CD4-positive, alpha-beta T cell (primary cell): ENCODE measurements at regions not wholly inside any gene's neighbourhood (a gene's known extent, or its start where the extent isn't known, plus 50 kb on each side); places are given as distances from the start of the nearest gene placed in this dataset.

ENCODE experiments used
- ATAC-seq: fragments of 200-7000 bp; cut with Tn5 transposase; one replicate; pipeline ENCODE4 v1.10.0; 2022; ENCODE audit warnings: mild to moderate bottlenecking; ENCODE audit not compliant: poor library complexity
- CTCF ChIA-PET: fragments of 350-600 bp; sonication (Branson Sonifier 250); formaldehyde crosslinking; loops from one replicate; lab custom pipeline; 2021; ENCODE audit warnings: antibody characterized with exemption, inconsistent platforms; lab: Charles Lee
- POLR2A ChIA-PET: fragments of 350-600 bp; sonication (Branson Sonifier 250); formaldehyde crosslinking; loops from one replicate; lab custom pipeline; 2021; ENCODE audit warnings: antibody characterized with exemption, inconsistent platforms; lab: Charles Lee
- DNase-seq, 14 experiments: peaks; one replicate each; pipeline ENCODE4 v3.0.0-alpha.2; 2013 to 2020; ENCODE audit warnings: mixed read lengths in 2 of 14
- H3K27ac ChIP-seq, 2 donors: one replicate each; pipeline versions ENCODE4 v1.5.1 to v1.7.0; 2013; ENCODE audit warnings: low read length in 2 of 2, low read depth in 1 of 2, mild to moderate bottlenecking in 1 of 2
- H3K27me3 ChIP-seq, 2 experiments: 1 replicate in 1 of 2; 2 replicates in 1 of 2; pipeline versions ENCODE4 v1.6.1 to v1.7.0; 2013; ENCODE audit warnings: low read length in 2 of 2, control low read depth in 1 of 2, mild to moderate bottlenecking in 1 of 2, moderate library complexity in 1 of 2; ENCODE audit not compliant: insufficient read depth in 2 of 2, control insufficient read depth in 1 of 2
- H3K36me3 ChIP-seq: one replicate; pipeline ENCODE4 v1.6.1; 2013; ENCODE audit warnings: low read length, control low read depth; ENCODE audit not compliant: insufficient read depth
- H3K4me1 ChIP-seq: one replicate; pipeline ENCODE4 v1.6.1; 2013; ENCODE audit warnings: low read length, control low read depth; ENCODE audit not compliant: insufficient read depth
- H3K4me3 ChIP-seq: one replicate; pipeline ENCODE4 v1.5.1; 2013; ENCODE audit warnings: mild to moderate bottlenecking, low read length, moderate library complexity
- H3K9me3 ChIP-seq, 2 experiments: 1 replicate in 1 of 2; 2 replicates in 1 of 2; pipeline versions ENCODE4 v1.6.1 to v1.7.0; 2013; ENCODE audit warnings: low read length in 2 of 2, mild to moderate bottlenecking in 2 of 2, control low read depth in 1 of 2, moderate library complexity in 1 of 2; ENCODE audit not compliant: control insufficient read depth in 1 of 2, insufficient read depth in 1 of 2
- H3K27ac Mint-ChIP-seq: one replicate; pipeline ENCODE4 v1.8.0; 2020; ENCODE audit warnings: mixed read lengths
- H3K27me3 Mint-ChIP-seq: one replicate; pipeline ENCODE4 v1.8.0; 2021; ENCODE audit warnings: mixed read lengths
- H3K36me3 Mint-ChIP-seq: one replicate; pipeline ENCODE4 v1.8.0; 2021; ENCODE audit warnings: low read depth, mixed read lengths
- H3K4me1 Mint-ChIP-seq: one replicate; pipeline ENCODE4 v1.8.0; 2021; ENCODE audit warnings: low read depth, mixed read lengths
- H3K4me3 Mint-ChIP-seq: one replicate; pipeline ENCODE4 v1.8.0; 2020; ENCODE audit warnings: mild to moderate bottlenecking, mixed read lengths
- H3K9me3 Mint-ChIP-seq: one replicate; pipeline ENCODE4 v1.8.0; 2020; ENCODE audit warnings: mixed read lengths
- CTCF ChIP-seq: fragments of 200-600 bp; IDR thresholded peaks from one replicate; pipeline ENCODE4 v1.8.0; 2022; ENCODE audit warnings: antibody characterized with exemption, mild to moderate bottlenecking
- intact Hi-C, 2 experiments: fragments of 100-400 bp; cut with DNase I in 1 of 2; cut with micrococcal nuclease in 1 of 2; formaldehyde crosslinking; loops; one replicate each; pipeline versions ENCODE4 v1.15.1 to v1.9.0; 2023 to 2025; cut with DNase I, micrococcal nuclease

GRCh38 chr14:45491914-45492313 is 238.9 kb upstream of the MIS18BP1 start:
- Mint-ChIP-seq H3K36me3 (no peaks in the 10 kb centered on the region), H3K4me3 (no peak overlapping the region), H3K27me3 (no peaks in the 10 kb centered on the region), H3K9me3 (peaks cover 19% of the 10 kb centered on the region), H3K27ac (no peak overlapping the region), H3K4me1 (no peaks in the 10 kb centered on the region)
- no peak for ATAC-seq
- Histone ChIP-seq H3K9me3 (peaks cover 0 to 4% of the 10 kb centered on the region in 2 experiments), H3K27me3 (no peaks in the 10 kb centered on the region), H3K4me3 (no peak overlapping the region), H3K36me3 (no peaks in the 10 kb centered on the region), H3K27ac (no peak overlapping the region), H3K4me1 (no peaks in the 10 kb centered on the region)
- ChIA-PET POLR2A (no interaction called here), CTCF (no interaction called here)
- intact Hi-C loops: no loop called here
- no peak for DNase-seq
- TF ChIP-seq CTCF: no peak

GRCh38 chr14:45486599-45486998 is 233.6 kb upstream of the MIS18BP1 start:
- H3K4me3 Mint-ChIP-seq: no peak overlapping the region
- H3K27me3 ChIP-seq: no peaks in the 10 kb centered on the region
- no peaks in the 10 kb centered on the region for H3K36me3 ChIP-seq
- intact Hi-C loops: no loop called here
- ChIA-PET POLR2A (no interaction called here), CTCF (no interaction called here)
- H3K4me1 ChIP-seq: no peaks in the 10 kb centered on the region
- no peak overlapping the region for H3K27ac ChIP-seq
- DNase-seq (no peak), ATAC-seq (no peak)
- H3K27me3 Mint-ChIP-seq: no peaks in the 10 kb centered on the region
- H3K36me3 Mint-ChIP-seq: no peaks in the 10 kb centered on the region
- H3K27ac Mint-ChIP-seq: no peak overlapping the region
- H3K4me1 Mint-ChIP-seq: no peaks in the 10 kb centered on the region
- H3K9me3 ChIP-seq: peaks cover 0 to 12% of the 10 kb centered on the region in 2 experiments
- TF ChIP-seq CTCF: no peak
- no peak overlapping the region for H3K4me3 ChIP-seq
- peaks cover 23% of the 10 kb centered on the region for H3K9me3 Mint-ChIP-seq

GRCh38 chr14:45467023-45467422 is 214.0 kb upstream of the MIS18BP1 start:
- Histone ChIP-seq H3K9me3 (no peaks in the 10 kb centered on the region), H3K4me3 (no peak overlapping the region), H3K27me3 (no peaks in the 10 kb centered on the region), H3K36me3 (no peaks in the 10 kb centered on the region), H3K4me1 (no peaks in the 10 kb centered on the region), H3K27ac (no peak overlapping the region)
- TF ChIP-seq CTCF: no peak
- Mint-ChIP-seq H3K27me3 (no peaks in the 10 kb centered on the region), H3K27ac (no peak overlapping the region), H3K9me3 (peaks cover 10% of the 10 kb centered on the region), H3K36me3 (no peaks in the 10 kb centered on the region), H3K4me3 (no peak overlapping the region), H3K4me1 (no peaks in the 10 kb centered on the region)
- CTCF ChIA-PET: no interaction called here
- ATAC-seq: no peak
- POLR2A ChIA-PET: no interaction called here
- intact Hi-C loops: no loop called here
- DNase-seq: no peak
